Activated CD8-positive, alpha-beta memory T cell treated with anti-CD3 and anti-CD28 coated beads for 36 hours (primary cell): ENCODE measurements at regions not wholly inside any gene's neighbourhood (a gene's known extent, or its start where the extent isn't known, plus 50 kb on each side); places are given as distances from the start of the nearest gene placed in this dataset.
"Not testable (repeated sequence)": the region's sequence is repeated elsewhere in the genome, so short reads cannot be mapped to it uniquely, and the experiment has no call there.

ENCODE experiments used
- CTCF ChIA-PET: fragments of 350-600 bp; sonication (Branson Sonifier 250); formaldehyde crosslinking; loops from one replicate; lab custom pipeline; 2021; ENCODE audit warnings: antibody characterized with exemption; lab: Charles Lee
- POLR2A ChIA-PET: fragments of 350-600 bp; sonication (Branson Sonifier 250); formaldehyde crosslinking; loops from one replicate; lab custom pipeline; 2021; ENCODE audit warnings: antibody characterized with exemption; lab: Charles Lee

GRCh38 chr3:94311651-94312050 lies 248.8 kb downstream of the NSUN3 start:
- ChIA-PET CTCF (no interaction called here), POLR2A (no interaction called here)

- CTCF ChIA-PET, result no interaction called here
Observed at GRCh38 chr3:94314218-94314883, 251.5 kb downstream of the NSUN3 start.

GRCh38 chr3:94317017-94317416 lies 254.2 kb downstream of the NSUN3 start:
- POLR2A ChIA-PET, result no interaction called here
- CTCF ChIA-PET, result no interaction called here

More at GRCh38 chr3:94314218-94314883, 251.5 kb downstream of the NSUN3 start:
- POLR2A ChIA-PET, result no interaction called here

GRCh38 chr3:94323596-94323995 lies 260.7 kb downstream of the NSUN3 start:
- CTCF ChIA-PET, result no interaction called here
- POLR2A ChIA-PET, result no interaction called here

GRCh38 chr3:94331831-94332230 lies 269.0 kb downstream of the NSUN3 start:
- ChIA-PET POLR2A (no interaction called here), CTCF (no interaction called here)

GRCh38 chr3:94336046-94336753 lies 273.3 kb downstream of the NSUN3 start:
- CTCF ChIA-PET, result no interaction called here
- POLR2A ChIA-PET, result no interaction called here

- ChIA-PET POLR2A (no interaction called here), CTCF (no interaction called here)
Observed at GRCh38 chr3:94345101-94345500, 282.2 kb downstream of the NSUN3 start.

- CTCF ChIA-PET, result no interaction called here
- POLR2A ChIA-PET, result no interaction called here
Observed at GRCh38 chr3:94349310-94349878, 286.5 kb downstream of the NSUN3 start.

GRCh38 chr3:94356581-94356980 lies 293.7 kb downstream of the NSUN3 start:
- ChIA-PET POLR2A (no interaction called here), CTCF (no interaction called here)

- ChIA-PET POLR2A (no interaction called here), CTCF (no interaction called here)
Observed at GRCh38 chr3:94359996-94360395, 297.1 kb downstream of the NSUN3 start.

GRCh38 chr3:94360987-94361386 lies 298.1 kb downstream of the NSUN3 start:
- CTCF ChIA-PET, result no interaction called here
- POLR2A ChIA-PET, result no interaction called here

- CTCF ChIA-PET, result no interaction called here
- POLR2A ChIA-PET, result no interaction called here
Observed at GRCh38 chr3:94362393-94362792, 299.5 kb downstream of the NSUN3 start.

GRCh38 chr3:94365006-94365405 lies 302.1 kb downstream of the NSUN3 start:
- ChIA-PET POLR2A (no interaction called here), CTCF (no interaction called here)

GRCh38 chr3:94372026-94372425 lies 309.2 kb downstream of the NSUN3 start:
- POLR2A ChIA-PET, result no interaction called here
- CTCF ChIA-PET, result no interaction called here

- POLR2A ChIA-PET, result no interaction called here
Observed at GRCh38 chr3:94373456-94373855, 310.6 kb downstream of the NSUN3 start.

GRCh38 chr3:94374439-94375161 lies 311.7 kb downstream of the NSUN3 start:
- POLR2A ChIA-PET, result no interaction called here
- CTCF ChIA-PET, result no interaction called here

More at GRCh38 chr3:94373456-94373855, 310.6 kb downstream of the NSUN3 start:
- CTCF ChIA-PET, result no interaction called here

- POLR2A ChIA-PET, CTCF ChIA-PET: not testable (repeated sequence)
Observed at GRCh38 chr3:94377123-94377696, 314.3 kb downstream of the NSUN3 start.

GRCh38 chr3:94377863-94378262 lies 315.0 kb downstream of the NSUN3 start:
- CTCF ChIA-PET, POLR2A ChIA-PET: not testable (repeated sequence)

GRCh38 chr3:94378322-94378721 lies 315.5 kb downstream of the NSUN3 start:
- CTCF ChIA-PET, result no interaction called here
- POLR2A ChIA-PET, result no interaction called here

- ChIA-PET POLR2A (no interaction called here), CTCF (no interaction called here)
Observed at GRCh38 chr3:94379264-94379663, 316.4 kb downstream of the NSUN3 start.
